Prostate gland (tissue), 2 donors: ENCODE measurements at regions not wholly inside any gene's neighbourhood (a gene's known extent, or its start where the extent isn't known, plus 50 kb on each side); places are given as distances from the start of the nearest gene placed in this dataset.
"Not testable (repeated sequence)": the region's sequence is repeated elsewhere in the genome, so short reads cannot be mapped to it uniquely, and the experiment has no call there.

Experiments used
- DNase-seq: peaks from one replicate; pipeline ENCODE4 v3.0.0-alpha.2; 2019; ENCODE audit warnings: low spot score
- H3K27ac ChIP-seq, 2 donors: fragments of 200-600 bp; sonication (generic); 2 replicates each; pipeline ENCODE4 v1.5.1; 2017 to 2019
- H3K27me3 ChIP-seq: fragments of 200-600 bp; sonication (generic); replicated peaks from 2 replicates; pipeline ENCODE4 v1.5.1; 2019; ENCODE audit not compliant: insufficient read depth
- H3K36me3 ChIP-seq, 2 donors: fragments of 200-600 bp; sonication (generic); 1 replicate in 1 of 2; 2 replicates in 1 of 2; pipeline versions ENCODE4 v1.5.1 to v1.8.1; 2017 to 2019
- H3K4me1 ChIP-seq: fragments of 200-600 bp; sonication (generic); replicated peaks from 2 replicates; pipeline ENCODE4 v1.5.1; 2019
- H3K4me3 ChIP-seq, 2 donors: fragments of 200-600 bp; sonication (generic); 2 replicates each; pipeline ENCODE4 v1.5.1; 2017 to 2019
- H3K9me3 ChIP-seq: fragments of 200-600 bp; sonication (generic); 2 replicates; pipeline ENCODE4 v1.5.1; 2017
- POLR2A ChIP-seq: fragments of 450-650 bp; IDR thresholded peaks from one replicate; pipeline ENCODE4 v1.6.1; 2016; ENCODE audit warnings: antibody characterized with exemption, mild to moderate bottlenecking
- POLR2AphosphoS5 ChIP-seq: sonication (generic); formaldehyde crosslinking; IDR thresholded peaks from one replicate; pipeline ENCODE4 v1.6.1; 2017; ENCODE audit warnings: antibody characterized with exemption
- WGBS: methylation state at CpG from one replicate; pipeline ENCODE4 v1.1.5; 2018; 5-methylcytosine and 5-hydroxymethylcytosine counted together
- intact Hi-C: fragments of 100-400 bp; cut with DNase I; formaldehyde crosslinking; loops from one replicate; pipeline ENCODE4 v1.14.2; 2022
- TF ChIP-seq, protein P1 (sequence below), 4 experiments: fragments of 200-600 bp in 2 of 4; fragments of 450-650 bp in 2 of 4; sonication (generic) in 2 of 4; IDR thresholded peaks; 1 replicate in 3 of 4; 2 replicates in 1 of 4; pipeline ENCODE4 v1.5.1; 2016 to 2019; ENCODE audit warnings: antibody characterized with exemption in 4 of 4, mild to moderate bottlenecking in 2 of 4, moderate library complexity in 2 of 4

DNA sequence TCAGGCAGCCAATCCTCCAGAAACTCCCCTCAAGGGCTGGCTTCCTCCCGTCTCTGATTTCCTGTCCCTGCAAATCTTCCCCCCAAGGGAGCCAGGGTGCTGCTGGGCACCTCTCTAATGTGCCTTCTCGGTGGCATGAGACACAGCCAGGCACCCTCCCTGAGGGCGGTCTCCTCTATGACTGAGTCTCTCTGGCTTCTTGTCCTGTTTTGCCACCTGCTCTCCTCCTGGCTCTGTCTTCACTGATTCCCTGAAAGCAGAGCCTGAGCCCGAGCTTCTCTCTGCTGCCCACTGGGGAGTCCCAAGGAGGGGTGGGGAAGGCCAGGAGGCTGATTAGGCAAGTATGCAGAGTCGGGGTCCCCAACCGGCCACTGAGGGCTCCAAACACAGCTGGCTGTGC lies 60.4 kb upstream of the INSIG1 start:
- Histone ChIP-seq H3K36me3 (no peaks in the 10 kb centered on the region), H3K4me1 (no peaks in the 10 kb centered on the region), H3K4me3 (no peak overlapping the region), H3K9me3 (no peaks in the 10 kb centered on the region), H3K27me3 (no peaks in the 10 kb centered on the region), H3K27ac (no peak overlapping the region)
- no peak for DNase-seq
- WGBS, result 70% methylated on average over 6 of the region's 6 CpGs
- TF ChIP-seq POLR2A, result no peak
- TF ChIP-seq, protein P1, sequence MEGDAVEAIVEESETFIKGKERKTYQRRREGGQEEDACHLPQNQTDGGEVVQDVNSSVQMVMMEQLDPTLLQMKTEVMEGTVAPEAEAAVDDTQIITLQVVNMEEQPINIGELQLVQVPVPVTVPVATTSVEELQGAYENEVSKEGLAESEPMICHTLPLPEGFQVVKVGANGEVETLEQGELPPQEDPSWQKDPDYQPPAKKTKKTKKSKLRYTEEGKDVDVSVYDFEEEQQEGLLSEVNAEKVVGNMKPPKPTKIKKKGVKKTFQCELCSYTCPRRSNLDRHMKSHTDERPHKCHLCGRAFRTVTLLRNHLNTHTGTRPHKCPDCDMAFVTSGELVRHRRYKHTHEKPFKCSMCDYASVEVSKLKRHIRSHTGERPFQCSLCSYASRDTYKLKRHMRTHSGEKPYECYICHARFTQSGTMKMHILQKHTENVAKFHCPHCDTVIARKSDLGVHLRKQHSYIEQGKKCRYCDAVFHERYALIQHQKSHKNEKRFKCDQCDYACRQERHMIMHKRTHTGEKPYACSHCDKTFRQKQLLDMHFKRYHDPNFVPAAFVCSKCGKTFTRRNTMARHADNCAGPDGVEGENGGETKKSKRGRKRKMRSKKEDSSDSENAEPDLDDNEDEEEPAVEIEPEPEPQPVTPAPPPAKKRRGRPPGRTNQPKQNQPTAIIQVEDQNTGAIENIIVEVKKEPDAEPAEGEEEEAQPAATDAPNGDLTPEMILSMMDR (IDR thresholded peaks at IDR 0.05), result no peak
- TF ChIP-seq POLR2AphosphoS5, result no peak
- intact Hi-C loops, result no loop called here

DNA sequence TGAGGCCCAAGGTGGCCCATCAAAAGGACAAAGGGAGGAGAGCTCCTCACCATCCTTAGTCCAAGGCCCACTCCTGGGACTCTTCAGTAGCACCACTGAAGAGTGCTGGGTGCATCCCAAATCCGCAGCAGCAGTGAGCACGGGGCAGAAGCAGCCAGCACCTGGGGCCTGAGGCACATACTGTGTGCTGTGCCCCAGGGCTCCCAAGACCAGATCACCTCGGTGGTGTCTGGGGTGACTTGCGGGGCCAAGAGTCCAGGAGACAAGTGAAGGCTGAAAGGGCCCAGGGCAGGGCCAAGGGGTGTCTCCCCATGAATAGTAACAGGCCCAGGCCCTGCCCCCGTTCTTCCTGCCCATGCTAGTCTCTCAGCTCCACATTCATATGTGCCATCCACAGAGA lies 59.9 kb upstream of the INSIG1 start:
- 93% methylated on average over 5 of the region's 5 CpGs for WGBS
- TF ChIP-seq POLR2AphosphoS5, result no peak
- no peak for TF ChIP-seq POLR2A
- TF ChIP-seq, protein P1 (IDR thresholded peaks at IDR 0.05), result no peak
- Histone ChIP-seq H3K27me3 (no peaks in the 10 kb centered on the region), H3K4me3 (no peak overlapping the region), H3K9me3 (no peaks in the 10 kb centered on the region), H3K27ac (no peak overlapping the region), H3K36me3 (no peaks in the 10 kb centered on the region), H3K4me1 (no peaks in the 10 kb centered on the region)
- intact Hi-C loops, result no loop called here
- DNase-seq, result no peak

DNA sequence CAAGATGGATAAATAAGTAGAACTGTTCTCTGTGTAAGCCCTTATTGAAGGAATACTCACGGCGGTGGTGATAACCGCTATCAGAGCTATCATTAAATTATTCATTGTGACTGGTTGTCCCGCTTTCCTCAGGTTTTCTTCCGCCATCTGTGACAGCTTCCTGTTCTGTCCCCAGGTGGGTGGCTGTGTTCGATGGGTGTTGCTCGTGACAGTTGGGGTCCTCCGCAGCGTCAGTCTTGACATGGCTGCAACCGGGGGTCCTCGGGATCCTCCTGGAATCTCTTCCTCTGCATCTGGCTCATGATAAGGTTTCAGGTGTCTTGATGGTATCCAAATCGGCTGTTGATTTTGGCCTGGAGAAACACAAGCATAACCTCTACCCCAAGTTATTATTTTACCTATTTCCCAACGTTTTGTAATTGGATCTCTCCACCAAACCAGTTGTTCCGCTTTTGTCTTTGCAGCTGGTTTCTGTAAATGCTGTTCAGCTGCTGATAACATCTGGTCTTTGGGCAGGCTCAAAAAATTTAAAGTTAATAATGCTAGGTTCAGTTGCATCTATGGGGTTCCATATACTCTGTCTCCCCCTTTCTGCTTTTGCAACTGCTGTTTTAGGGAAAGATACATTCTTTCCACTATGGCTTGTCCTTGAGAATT lies 58.1 kb upstream of the INSIG1 start:
- TF ChIP-seq POLR2AphosphoS5, result peak; percentile 56
- H3K36me3 ChIP-seq, H3K27me3 ChIP-seq, H3K9me3 ChIP-seq, intact Hi-C loops, H3K4me1 ChIP-seq, H3K4me3 ChIP-seq, H3K27ac ChIP-seq: not testable (repeated sequence)
- DNase-seq, result peak; percentile 61
- whole genome bisulfite sequencing, result 28% methylated on average over 14 of the region's 14 CpGs

DNA sequence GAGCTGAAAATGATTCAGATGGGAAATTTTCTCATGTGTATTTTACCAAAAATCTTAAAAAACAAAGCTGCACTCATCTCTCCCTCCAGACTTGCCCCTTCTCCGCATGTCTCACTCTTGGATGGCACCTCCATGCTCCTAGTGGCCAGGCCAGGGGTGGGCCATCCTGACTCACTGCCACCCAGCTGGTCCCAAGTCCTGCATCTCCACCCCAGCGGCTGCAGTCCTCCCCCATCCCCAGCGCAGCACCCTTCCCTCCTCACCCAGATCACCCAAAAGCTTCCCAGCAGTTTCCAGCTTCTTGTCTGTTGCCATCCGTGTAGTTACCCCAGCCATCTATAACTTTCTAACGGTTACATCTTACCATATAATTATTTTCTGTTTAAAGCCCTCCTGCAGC lies 53.0 kb upstream of the INSIG1 start:
- 97% methylated on average over 5 of the region's 5 CpGs for WGBS
- no peaks in the 10 kb centered on the region for H3K36me3 ChIP-seq
- TF ChIP-seq, protein P1 (IDR thresholded peaks at IDR 0.05), result no peak
- TF ChIP-seq POLR2A (no peak), POLR2AphosphoS5 (no peak)
- intact Hi-C loops, result no loop called here
- H3K9me3 ChIP-seq, result no peaks in the 10 kb centered on the region
- H3K27ac ChIP-seq, result no peak overlapping the region
- no peaks in the 10 kb centered on the region for H3K27me3 ChIP-seq
- no peaks in the 10 kb centered on the region for H3K4me1 ChIP-seq
- DNase-seq, result no peak
- H3K4me3 ChIP-seq, result no peak overlapping the region

DNA sequence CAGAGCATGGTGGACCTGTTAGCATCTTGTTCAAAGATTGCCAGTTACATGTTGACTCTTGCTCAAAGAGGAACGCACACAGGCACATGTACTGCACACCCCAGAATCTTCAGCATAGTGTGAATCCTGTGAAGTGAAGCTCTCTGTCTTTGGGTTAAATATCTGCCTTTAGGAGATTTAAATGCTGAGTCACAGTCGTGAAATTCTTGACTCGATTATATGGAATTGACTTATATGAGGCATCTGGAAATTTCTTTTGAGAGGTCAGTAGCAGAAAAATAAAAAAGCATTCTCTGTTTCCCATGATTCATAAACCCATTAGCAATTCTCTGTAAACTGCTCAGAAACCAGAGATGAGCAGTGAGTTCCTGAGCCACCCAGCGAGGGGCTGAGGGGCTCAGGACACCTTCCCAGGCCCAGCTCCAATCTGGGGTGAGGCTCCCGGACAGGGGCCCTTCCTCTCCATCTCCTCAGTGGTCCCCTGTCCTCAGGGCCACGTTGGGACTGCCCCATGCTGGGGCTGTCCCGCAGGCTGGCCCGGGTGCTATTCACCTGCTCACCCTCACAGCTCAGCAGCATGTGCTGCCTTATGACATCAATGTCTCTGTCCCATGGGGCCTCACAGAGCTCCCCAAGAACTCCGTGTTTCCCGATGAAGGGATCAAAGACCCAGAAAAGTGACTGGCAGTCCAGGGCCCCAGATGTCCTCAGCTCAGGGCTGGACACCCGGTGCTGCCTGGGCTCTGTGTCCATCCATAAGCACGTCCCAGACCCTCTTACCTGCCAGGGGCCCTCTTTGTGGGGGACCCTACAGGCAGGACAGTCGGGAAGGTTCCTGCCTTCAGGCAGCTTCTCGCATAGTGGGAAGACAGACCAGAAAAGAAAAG lies 50.0 kb upstream of the INSIG1 start:
- 85% methylated on average over 14 of the region's 14 CpGs for WGBS
- TF ChIP-seq POLR2AphosphoS5 (no peak), POLR2A (no peak)
- TF ChIP-seq, protein P1 (IDR thresholded peaks at IDR 0.05), result no peak
- H3K27me3 ChIP-seq, result no peaks in the 10 kb centered on the region
- H3K36me3 ChIP-seq, result no peaks in the 10 kb centered on the region
- H3K27ac ChIP-seq, result no peak overlapping the region
- intact Hi-C loops, result no loop called here
- no peaks in the 10 kb centered on the region for H3K9me3 ChIP-seq
- H3K4me1 ChIP-seq, result no peaks in the 10 kb centered on the region
- no peak for DNase-seq
- H3K4me3 ChIP-seq, result no peak overlapping the region
